ENCODE measurements at regions not wholly inside any gene's neighbourhood (a gene's known extent, or its start where the extent isn't known, plus 50 kb on each side); places are given as distances from the start of the nearest gene placed in this dataset.

DNA sequence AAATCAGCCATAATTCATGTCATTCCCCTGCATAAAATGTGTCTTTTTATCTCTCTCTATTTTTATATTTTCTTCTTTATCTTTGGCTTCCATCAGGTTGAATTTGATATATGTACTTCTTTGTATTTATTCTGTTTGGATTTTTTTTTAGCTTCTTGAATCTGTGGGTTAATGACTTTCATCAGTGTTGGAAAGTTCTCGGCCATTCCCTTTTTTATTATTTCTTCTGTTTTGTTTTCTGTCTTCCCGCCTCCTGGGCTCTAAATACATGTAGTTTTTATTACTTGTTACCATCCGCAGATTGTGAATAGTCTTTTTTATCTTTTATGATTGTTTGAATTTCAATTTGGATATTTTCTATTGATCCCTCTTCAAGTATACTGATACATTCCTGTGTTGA is 637.5 kb downstream of the NPHP4 start (continued):
- TF ChIP-seq, protein P1, sequence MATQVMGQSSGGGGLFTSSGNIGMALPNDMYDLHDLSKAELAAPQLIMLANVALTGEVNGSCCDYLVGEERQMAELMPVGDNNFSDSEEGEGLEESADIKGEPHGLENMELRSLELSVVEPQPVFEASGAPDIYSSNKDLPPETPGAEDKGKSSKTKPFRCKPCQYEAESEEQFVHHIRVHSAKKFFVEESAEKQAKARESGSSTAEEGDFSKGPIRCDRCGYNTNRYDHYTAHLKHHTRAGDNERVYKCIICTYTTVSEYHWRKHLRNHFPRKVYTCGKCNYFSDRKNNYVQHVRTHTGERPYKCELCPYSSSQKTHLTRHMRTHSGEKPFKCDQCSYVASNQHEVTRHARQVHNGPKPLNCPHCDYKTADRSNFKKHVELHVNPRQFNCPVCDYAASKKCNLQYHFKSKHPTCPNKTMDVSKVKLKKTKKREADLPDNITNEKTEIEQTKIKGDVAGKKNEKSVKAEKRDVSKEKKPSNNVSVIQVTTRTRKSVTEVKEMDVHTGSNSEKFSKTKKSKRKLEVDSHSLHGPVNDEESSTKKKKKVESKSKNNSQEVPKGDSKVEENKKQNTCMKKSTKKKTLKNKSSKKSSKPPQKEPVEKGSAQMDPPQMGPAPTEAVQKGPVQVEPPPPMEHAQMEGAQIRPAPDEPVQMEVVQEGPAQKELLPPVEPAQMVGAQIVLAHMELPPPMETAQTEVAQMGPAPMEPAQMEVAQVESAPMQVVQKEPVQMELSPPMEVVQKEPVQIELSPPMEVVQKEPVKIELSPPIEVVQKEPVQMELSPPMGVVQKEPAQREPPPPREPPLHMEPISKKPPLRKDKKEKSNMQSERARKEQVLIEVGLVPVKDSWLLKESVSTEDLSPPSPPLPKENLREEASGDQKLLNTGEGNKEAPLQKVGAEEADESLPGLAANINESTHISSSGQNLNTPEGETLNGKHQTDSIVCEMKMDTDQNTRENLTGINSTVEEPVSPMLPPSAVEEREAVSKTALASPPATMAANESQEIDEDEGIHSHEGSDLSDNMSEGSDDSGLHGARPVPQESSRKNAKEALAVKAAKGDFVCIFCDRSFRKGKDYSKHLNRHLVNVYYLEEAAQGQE (IDR thresholded peaks at IDR 0.05; ENCODE audit: unreplicated experiment) = no peak

- Histone ChIP-seq H4K20me1 (replicated peaks; ENCODE audit: insufficient read depth) (no peaks in the 10 kb centered on the region), H3K4me1 (ENCODE audit: insufficient read depth) (no peaks in the 10 kb centered on the region), H3K27me3 (ENCODE audit: insufficient read depth) (no peaks in the 10 kb centered on the region), H3K9me2 (ENCODE audit: insufficient read depth) (no peaks in the 10 kb centered on the region), H3K27ac (ENCODE audit: low read depth) (no peak overlapping the region), H3F3A (replicated peaks; ENCODE audit: low read depth) (no peaks in the 10 kb centered on the region), H3K4me3 (no peak overlapping the region), H3K79me2 (replicated peaks; ENCODE audit: insufficient read depth) (no peaks in the 10 kb centered on the region), H3K36me3 (ENCODE audit: insufficient read depth) (peaks cover 11% of the 10 kb centered on the region), H3K4me2 (no peak overlapping the region), H2AFZ (no peak overlapping the region)
- no peak for DNase-seq (ENCODE audit: low spot score)
- Mint-ChIP-seq H3K4me1 (peaks cover 2% of the 10 kb centered on the region; the same call in 1 of the 3 replicates), H3K27me3 (ENCODE audit: insufficient read depth, low read depth, poor library complexity) (no peaks in the 10 kb centered on the region), H3K36me3 (ENCODE audit: low read depth) (no peaks in the 10 kb centered on the region; the same call in 2 of the 3 replicates), H3K4me3 (no peak overlapping the region), H3K27ac (no peak overlapping the region), H3K9me3 (peaks cover 17% of the 10 kb centered on the region)
- ATAC-seq = peak; percentile 52
- TF ChIP-seq EZH2phosphoT487 (IDR thresholded peaks at IDR 0.05; ENCODE audit: unreplicated experiment) (no peak), JUNB (IDR thresholded peaks at IDR 0.05; ENCODE audit: unreplicated experiment) (no peak), ETS1 (IDR thresholded peaks at IDR 0.05) (no peak), EZH2 (IDR thresholded peaks at IDR 0.05; ENCODE audit: low read depth, unreplicated experiment) (no peak), NANOG (IDR thresholded peaks at IDR 0.05; ENCODE audit: borderline replicate concordance) (no peak)
- TF ChIP-seq, protein P1 (IDR thresholded peaks at IDR 0.05; ENCODE audit: unreplicated experiment) = no peak
These were observed 640.9 kb downstream of the NPHP4 start for GRCh38 chr1:5351366-5351765.
